ENCODE measurements at regions not wholly inside any gene's neighbourhood (a gene's known extent, or its start where the extent isn't known, plus 50 kb on each side); places are given as distances from the start of the nearest gene placed in this dataset.

GRCh38 chr4:185902654-185903053, 90.7 kb upstream of the SORBS2 start:
- TF ChIP-seq CTCF (IDR thresholded peaks at IDR 0.05) (no peak), POLR2A (IDR thresholded peaks at IDR 0.05) (no peak)

Measured in tibial nerve (tissue), 3 donors.